ENCODE measurements at regions not wholly inside any gene's neighbourhood (a gene's known extent, or its start where the extent isn't known, plus 50 kb on each side); places are given as distances from the start of the nearest gene placed in this dataset.
"Not testable (repeated sequence)": the region's sequence is repeated elsewhere in the genome, so short reads cannot be mapped to it uniquely, and the experiment has no call there.

DNA sequence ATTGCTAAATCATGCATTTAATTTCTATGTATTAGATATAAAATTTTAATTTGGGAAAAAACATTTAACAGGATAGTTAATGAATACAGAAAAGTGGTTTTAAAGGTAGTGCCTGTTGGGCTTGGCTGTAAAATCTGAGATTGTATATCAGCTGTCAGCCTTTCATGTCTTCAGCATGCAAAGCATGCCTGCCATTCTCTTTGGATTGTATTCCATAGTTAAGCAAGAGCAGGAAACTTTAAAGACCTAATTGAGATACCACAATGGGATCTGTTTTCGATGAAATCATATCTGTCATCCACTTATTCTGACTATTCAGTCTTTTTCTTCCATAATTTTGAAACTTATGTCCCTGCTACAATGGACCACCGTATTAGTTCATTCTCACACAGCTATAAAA lies 451.0 kb upstream of the DDI1 start:
- DNase-seq = no peak

DNA sequence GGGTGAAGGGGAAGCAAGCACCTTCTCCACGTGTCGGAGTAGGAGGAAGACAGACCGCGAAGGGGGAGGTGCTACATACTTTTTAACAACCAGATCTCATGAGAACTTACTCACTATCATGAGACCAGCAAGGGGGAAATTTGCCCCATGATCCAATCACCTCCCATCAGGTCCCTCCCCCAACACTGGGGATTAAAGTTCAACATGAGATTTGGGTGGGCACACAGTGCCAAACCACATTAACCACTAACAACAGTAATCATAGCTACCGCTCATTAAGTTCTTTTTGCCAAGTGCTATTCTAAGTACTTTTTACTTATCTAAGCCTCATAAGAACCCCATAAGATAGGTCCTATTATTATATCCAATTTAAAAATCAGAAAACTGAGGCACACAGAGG lies 450.5 kb upstream of the DDI1 start:
- DNase-seq = no peak

DNA sequence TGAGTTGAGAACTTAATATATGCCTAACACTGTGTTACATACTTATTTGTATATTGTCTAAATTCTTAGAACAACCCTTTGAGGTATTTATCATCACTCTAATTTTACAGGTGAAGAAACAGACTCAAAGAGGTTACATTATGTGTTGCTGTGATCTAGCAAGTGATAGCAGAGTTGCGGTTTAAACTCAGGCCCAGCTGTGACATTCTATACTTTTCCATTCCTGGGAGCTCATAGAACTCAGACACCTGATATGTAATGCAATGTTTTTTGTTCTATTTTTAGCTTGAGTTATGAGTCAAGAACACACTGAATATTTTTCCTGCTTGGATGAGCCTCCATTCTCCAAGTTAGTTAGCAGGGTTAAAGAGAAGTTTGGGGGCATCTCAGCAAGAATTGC lies 449.7 kb upstream of the DDI1 start:
- DNase-seq = no peak

DNA sequence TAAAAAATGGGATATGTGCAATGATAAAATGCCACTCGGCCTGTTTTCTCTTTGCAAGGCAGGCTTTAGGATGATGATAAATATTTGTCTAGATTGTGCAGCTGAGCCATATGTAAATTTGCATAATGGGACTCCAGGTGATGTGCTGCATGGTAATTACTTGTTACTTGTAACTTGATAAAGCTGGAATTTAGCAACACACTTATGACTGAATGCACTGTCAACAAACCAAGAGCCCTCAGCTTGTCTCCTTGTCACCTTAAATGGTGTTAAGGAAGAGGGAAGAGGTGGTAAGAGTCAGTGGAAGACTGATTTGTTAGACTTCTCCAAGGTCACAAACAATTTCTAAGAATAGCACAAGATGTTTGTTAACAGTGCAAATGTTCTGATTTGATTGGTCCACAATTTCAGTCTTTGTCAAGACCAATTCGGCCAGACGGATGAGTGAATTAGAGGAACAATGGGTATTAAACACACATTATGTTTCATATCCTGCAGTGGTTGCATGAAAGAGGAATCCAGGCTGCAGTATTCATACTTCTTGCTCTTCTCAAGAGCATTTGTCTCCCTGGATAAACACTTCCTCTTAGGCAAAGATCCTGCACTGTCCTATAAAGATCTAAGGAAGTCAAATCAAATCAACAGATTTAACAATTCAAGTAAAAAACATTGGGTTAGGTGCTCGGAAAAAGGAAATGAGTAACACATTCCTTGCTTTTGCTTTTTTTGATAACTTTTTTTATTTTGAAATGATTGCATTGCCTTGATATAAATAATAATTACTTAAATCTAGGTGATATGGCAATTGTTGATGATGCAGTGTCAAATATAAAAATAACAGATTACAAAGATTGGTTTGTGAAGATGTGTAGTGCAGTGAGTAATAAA lies 448.3 kb upstream of the DDI1 start:
- peak; percentile 79 for DNase-seq

DNA sequence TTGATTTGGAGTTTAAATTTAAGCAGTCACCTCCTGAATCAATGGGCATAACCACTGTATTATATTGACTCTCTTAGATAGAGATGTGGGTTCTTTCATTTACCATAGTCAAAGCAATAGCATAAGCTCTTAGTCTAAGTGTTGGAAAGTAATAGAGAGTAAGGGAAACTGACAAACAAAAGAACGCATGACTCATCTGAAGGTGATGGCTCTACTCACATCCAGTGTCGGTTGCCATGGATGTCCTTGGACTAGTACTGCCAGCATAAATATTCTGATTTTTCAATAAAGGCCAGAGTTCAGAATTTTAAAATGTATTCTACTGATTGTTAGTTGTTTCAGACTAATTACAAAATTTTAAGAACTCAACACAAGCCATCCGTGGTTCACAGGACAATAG lies 444.9 kb upstream of the DDI1 start:
- no peak for DNase-seq

DNA sequence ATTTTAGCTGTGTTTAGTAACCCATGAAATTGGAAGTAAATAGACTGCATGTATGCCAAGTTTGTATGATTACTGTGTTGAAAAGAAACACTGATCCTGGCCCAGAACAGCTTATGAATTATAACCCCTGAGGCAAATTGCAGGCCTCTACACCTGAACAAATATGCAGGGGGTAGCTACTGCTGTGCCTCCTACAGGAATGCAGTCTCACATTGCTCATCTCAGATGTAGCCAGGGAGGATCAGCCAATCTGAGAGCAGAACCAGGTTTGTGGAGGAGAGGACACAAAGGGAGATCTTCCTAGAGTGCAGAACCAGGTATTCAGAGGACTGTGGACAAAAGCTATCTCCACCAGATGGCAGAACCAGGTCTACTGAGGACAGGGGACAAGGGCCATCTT lies 442.2 kb upstream of the DDI1 start:
- no peak for DNase-seq

DNA sequence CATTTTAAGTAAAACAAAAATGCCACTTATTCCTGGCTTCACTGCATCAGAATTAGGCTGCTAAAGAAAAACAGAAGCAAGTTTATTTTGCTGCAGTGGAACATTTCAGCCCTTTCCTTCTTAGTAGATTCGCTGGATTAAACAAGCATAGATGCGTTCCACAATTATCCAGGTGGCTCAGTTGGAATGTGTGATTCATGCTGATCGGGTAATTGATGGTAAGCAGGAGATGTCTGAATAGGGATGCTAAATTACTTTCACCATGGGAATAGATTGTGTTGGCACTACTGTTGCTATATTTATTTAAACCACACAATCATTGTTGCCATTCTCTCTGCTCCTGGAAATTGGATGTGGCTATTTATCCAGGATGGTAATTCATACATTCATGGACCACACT lies 440.1 kb upstream of the DDI1 start:
- DNase-seq = peak; percentile 30

DNA sequence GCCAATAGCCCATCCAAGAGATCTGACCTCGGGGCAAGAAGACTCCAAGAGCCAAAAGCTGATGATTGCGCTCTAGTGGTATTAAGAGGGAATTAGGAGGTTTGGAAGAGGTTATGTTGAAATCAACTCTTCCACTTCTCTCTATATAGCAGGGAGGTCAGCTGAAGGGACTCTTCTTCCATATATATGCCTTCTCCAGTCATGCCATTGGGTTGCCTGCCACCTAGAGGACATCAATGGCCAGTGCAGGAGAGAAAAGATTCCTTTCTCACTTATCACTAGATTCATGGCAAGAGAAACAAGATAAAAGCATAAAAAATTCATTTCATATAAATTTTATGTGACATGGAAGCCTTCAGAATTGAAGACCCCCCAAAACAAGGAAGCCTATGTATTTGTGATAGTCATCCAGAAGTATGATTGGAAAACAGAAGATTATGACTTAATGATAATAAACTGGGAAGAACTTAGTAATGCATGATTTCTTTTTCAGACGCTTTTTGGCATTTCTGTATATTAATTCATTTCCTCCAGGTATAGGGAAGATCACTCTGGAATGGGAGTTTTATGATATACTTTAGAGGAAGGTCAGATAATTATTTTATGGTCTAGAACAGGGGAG lies 435.1 kb upstream of the DDI1 start:
- DNase-seq = peak; percentile 52

DNA sequence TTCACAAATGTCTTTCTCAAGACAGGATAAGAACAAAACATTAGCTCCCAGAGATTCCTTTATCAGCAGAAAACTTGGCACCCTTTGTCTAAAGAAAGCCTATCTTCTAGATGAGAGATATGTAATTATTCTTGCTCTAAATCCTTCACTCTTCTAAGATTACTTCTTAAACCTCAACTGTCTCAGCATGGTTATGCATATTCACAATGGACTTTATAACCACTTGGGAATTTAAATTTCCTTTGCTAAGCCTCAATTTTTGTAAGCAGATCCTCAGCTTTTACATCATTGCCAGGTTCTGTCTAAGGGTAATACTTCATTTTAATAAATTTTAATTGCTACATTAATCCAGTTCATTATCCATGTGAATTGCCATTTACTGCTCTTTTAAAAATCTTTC lies 433.6 kb upstream of the DDI1 start:
- no peak for DNase-seq

DNA sequence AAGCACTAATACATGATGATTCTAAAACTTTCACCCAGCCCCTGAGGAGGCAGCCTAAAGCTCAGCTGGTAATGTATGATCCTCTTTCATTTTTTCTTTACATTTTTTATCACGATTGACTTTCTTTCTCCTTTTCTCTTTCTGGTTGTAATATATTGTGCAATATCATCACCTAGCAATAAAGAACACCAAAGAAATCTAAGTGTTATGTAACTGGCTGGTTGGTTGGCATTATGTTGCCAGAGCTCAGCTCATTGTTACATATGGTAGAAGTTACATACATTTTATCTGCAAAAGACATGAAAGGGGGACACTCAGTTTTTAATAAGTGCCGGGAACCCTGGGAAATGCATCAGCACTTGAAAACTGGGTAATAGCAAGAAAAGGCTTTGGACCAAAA lies 432.1 kb upstream of the DDI1 start:
- DNase-seq = no peak

DNA sequence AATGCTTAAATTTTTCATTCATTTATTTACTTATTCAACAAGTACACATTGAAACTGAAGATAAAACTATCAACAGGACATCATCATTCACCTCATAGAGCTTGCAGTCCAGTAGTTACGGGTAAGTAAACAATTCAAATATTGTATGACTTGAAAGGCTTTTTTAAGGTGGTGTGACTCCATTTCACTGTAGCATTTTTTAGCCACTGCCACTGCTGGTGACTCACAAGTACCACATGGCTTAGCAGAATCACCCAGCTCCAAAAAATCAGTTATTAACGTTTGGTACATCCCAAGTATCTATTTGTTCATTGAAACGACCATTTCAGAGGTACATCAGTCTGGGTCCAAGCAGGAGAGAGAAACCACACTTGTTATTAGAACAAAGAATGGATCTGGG lies 427.9 kb upstream of the DDI1 start:
- DNase-seq = no peak

DNA sequence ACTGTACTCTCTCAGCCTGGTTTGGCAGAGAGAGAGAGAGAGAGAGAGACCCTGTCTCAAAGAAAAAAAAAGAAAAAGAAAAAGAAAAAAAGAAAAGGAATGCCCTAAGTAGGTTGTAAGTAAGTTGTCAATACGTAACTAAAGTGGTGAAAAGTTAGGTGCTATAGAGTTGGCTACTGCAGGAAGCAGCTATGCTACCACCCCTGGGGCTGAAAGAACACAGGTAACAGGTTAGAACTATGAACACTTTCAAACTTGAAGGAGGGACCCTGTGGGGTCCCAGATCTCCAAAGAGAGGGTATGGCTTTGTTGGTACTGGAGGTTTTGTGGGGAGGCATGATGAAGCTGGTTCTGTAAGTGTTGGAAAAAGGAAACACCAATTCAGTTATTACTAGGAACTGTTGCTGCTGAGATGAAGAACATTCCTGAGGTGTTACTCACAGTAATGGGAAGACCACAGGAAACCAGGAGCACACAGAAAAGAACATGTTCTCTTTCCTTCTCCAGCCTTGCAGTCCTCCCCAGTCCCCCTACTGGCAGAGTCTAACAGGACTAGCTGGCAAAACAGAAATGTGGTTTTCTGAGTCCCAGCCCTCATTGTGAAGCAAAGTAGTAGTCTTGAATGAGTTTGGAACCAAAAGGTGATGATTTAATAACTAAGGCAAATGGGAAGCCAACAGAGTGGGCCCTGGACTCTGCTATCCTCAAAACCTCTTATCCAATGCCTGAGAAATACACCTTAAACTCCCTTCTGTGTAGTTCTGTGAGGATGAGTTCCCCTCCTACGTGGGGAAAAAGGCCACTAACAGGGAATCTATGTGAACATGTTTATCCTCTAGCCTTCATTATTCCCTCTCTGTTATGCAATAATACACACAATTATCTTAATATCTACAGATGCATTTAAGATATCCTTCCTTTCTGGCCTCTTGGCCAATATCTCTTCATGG lies 427.0 kb upstream of the DDI1 start:
- no peak for DNase-seq

DNA sequence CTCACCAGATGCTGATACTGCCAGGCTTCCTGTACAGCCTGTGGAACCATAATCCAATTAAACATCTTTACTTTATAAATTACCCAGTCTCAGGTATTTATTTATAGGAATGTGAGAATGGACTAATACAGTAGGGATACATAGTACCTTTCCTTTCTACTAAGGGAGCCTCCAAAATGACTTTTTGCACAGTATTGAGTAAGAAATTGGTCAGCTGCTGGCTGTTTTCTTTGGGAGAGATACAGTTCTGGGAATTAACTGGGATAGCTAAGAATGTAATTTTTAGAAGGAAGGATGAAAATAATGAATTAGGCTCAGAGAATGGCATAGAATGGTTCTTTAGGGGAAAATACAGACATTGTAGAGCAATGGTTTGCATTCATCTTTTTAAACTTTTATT lies 426.0 kb upstream of the DDI1 start:
- no peak for DNase-seq

DNA sequence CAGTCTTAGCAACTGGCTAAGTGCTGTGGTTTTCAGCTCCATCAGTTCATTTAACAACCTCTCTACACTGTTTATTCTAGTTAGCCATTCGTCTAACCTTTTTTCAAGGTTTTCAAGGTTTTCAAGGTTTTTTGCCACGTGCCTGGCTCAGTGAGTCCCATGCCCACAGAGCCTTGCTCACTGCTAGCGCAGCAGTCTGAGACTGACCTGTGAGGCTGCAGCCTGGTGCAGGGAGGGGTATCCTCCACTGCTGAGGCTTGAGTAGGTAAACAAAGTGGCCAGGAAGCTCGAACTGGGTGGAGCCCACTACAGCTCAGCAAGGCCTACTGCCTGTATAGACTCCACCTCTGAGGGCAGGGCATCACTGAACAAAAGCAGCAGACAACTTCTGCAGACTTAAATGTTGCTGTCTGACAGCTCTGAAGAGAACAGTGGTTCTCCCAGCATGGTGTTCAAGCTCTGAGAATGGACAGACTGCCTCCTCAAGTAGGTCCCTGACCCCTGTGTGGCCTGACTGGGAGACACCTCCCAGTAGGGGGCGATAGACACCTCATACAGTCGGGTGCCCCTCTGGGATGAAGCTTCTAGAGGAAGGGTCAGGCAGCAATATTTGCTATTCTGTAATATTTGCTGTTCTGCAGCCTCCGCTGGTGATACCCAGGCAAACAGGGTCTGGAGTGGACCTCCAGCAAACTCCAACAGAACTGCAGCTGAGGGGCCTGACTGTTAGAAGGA lies 424.7 kb upstream of the DDI1 start:
- not testable (repeated sequence) for DNase-seq

DNA sequence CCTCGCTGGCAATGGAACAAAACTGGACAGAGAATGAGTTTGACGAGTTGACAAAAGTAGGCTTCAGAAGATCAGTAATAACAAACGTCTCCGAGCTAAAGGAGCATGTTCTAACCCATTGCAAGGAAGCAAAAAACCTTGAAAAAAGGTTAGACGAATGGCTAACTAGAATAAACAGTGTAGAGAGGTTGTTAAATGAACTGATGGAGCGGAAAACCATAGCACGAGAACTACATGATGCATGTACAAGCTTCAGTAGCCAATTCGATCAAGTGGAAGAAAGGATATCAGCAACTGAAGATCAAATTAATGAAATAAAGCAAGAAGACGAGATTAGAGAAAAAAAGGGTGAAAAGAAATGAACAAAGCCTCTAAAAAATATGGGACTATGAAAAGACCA lies 424.0 kb upstream of the DDI1 start:
- DNase-seq = not testable (repeated sequence)

DNA sequence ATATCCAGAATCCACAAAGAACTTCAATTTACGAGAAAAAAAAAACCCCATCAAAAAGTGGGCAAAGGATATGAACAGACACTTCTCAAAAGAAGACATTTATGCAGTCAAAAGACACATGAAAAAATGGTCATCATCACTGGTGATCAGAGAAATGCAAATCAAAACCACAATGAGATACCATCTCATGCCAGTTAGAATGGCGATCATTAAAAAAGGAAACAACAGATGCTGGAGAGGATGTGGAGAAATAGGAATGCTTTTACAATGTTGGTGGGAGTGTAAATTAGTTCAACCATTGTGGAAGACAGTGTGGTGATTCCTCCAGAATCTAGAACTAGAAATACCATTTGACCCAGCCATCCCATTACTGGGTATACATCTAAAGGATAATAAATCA lies 419.9 kb upstream of the DDI1 start:
- not testable (repeated sequence) for DNase-seq

DNA sequence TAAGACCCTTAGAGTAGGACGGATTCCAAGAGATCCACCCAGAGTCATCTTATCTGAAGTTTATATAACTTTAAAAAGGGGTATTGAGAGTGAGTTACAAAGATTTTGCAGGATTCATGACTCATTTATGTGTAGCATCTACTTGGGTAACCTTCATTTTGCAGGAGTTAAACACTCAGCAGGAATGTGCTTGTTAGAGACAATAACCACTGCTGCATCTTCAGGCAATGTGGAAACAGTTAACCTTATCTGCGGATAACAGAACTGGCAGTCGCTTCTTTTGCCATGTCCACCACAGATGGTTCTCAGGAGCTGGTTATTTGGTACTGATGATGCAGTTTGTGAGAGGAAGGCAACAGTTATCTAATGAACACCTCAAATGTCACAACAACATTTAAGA lies 417.9 kb upstream of the DDI1 start:
- DNase-seq = no peak

DNA sequence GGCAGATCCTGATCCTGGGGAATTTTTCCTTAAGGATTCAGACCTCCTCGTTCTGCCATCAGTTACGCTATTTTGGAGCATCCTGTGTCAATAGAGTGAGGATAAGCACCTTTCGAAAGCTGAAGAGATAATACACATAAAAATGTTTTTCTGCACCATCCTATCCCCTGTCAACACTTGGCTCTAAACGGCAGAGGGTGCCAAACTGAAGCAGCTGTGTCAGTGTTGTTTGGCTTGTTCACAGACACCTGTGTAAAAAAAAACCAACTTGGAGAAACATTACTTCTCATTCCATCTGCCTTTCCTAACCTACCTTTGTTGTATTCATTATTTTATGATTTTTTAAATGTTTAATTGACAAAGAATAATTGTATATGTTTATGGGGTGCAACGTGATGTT lies 417.0 kb upstream of the DDI1 start:
- no peak for DNase-seq

DNA sequence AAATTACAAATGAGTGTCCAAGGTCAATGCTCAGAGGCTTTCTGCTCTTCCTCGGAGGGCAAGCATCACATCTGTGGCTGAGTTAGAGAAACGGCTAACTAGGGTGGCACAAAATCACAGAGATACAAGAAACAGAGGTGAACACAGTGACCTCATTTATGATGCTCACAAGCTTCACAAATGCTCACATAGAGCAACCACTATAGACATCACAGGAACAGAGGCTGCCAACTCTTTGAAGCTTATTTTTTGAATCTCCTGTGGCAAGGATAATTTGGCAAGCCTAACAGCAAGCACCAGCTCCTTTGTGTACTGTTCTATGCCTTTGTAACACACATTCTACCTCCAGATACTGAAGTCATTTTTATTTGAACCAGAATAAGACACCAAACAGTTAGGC lies 416.5 kb upstream of the DDI1 start:
- DNase-seq = no peak

DNA sequence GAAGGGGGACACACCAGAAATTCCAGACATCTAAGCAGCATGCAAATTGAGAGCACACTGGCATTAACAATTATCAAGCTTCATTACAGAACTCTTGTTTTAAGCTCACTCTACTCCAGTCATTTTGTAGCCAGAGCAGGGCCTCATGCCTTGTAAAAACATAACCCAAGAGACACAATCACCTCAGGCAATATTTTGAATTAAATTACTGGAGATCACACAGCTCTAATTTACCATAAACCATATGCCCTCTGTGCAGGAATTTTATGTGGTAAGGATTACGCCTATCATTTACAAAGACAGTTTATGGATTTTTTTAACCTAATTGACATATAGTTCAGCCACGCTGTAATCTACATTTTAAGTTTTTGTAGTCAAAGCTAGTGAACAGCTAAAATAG lies 414.1 kb upstream of the DDI1 start:
- no peak for DNase-seq

DNA sequence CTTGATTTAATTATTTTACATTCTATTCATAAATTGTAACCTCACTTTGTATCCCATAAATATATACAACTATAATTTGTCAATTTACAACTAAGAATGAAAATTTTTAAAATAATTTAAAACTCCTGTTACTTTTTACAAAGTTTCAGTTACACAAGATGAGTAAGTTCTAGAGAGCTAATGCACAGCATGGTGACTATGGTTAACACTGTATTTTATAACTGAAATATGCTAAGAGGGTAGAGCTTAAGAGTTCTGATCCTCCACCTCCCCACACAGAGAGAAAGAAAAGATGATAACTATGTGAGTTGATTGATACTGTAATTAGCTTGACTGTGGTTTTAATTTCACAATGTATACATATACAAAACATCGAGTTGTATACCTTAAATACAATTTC lies 412.5 kb upstream of the DDI1 start:
- DNase-seq = no peak

DNA sequence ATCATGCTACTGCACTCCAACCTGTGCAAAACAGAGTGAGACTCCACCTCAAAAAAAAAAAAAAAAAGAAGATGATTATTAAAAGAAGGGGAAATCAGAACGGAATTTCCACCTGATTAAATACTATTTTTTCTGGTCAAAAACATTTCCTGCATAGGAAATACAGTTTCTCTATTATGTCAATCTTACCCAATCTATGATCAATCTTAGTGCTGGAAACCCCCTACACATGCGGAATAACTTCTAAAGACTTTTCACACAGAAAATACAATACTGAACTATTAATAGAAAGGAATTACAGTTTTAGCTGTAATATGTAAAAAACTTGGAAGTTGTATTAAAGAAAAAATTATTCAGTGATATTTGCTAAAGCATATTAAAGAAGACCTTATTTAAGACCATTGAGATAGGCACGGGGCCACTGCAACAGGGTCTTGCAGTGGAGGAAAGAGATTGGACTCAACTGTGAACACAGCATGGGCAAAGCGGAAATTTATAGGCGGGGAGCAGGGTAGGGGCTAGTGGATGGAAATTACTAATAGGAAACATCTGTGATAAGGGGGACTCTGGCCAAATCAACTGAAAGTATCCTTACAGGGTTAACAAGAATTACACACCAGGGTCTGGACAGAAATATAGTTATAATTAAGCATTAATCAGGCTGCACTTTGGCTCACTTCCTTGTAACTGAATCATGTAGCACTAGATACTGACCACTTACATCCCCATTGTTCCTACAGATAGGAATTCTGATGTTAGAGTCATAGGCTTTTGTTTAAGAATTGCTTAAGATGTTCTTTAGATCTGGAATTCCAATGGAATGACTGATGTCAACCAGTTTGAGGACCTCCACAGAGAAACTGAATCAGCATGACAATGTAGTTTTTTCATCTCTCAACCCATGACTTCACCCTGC lies 411.5 kb upstream of the DDI1 start:
- DNase-seq = no peak

All from NCI-H1417 treated with DMSO at 0.1 percent for 48 hours (cell line).